ENCODE measurements at regions not wholly inside any gene's neighbourhood (a gene's known extent, or its start where the extent isn't known, plus 50 kb on each side); places are given as distances from the start of the nearest gene placed in this dataset.

GRCh38 chr2:18425210-18425703 is 135.2 kb downstream of the RDH14 start:
- Histone ChIP-seq H3K4me3 (no peak overlapping the region), H3K4me1 (replicated peaks; ENCODE audit: insufficient read depth) (no peaks in the 10 kb centered on the region), H3K36me3 (ENCODE audit: low read depth) (no peaks in the 10 kb centered on the region), H3K4me2 (no peak overlapping the region), H3K9me2 (ENCODE audit: insufficient read depth) (no peaks in the 10 kb centered on the region; the same call in 1 of the 2 replicates), H3F3A (ENCODE audit: insufficient read depth, low read depth) (no peaks in the 10 kb centered on the region), H2AFZ (no peak overlapping the region), H3K79me2 (ENCODE audit: low read depth) (no peaks in the 10 kb centered on the region), H3K9me3 (ENCODE audit: insufficient read depth, low read depth) (no peaks in the 10 kb centered on the region), H3K27me3 (ENCODE audit: insufficient read depth, low read depth) (no peaks in the 10 kb centered on the region), H3K27ac (no peak overlapping the region), H4K20me1 (ENCODE audit: insufficient read depth) (no peaks in the 10 kb centered on the region)
- POLR2A ChIA-PET (ENCODE audit: unreplicated experiment): no interaction called here
- no peak for DNase-seq
- BruUV-seq (replicated peaks): no TSS peak
- intact Hi-C loops (cut with micrococcal nuclease; ENCODE audit: unreplicated experiment): no loop called here
- CTCF ChIA-PET: no interaction called here
- TF ChIP-seq CTCF (conservative IDR thresholded peaks at IDR 0.05) (no peak), EZH2 (IDR thresholded peaks at IDR 0.05; ENCODE audit: low read depth) (no peak)

DNA sequence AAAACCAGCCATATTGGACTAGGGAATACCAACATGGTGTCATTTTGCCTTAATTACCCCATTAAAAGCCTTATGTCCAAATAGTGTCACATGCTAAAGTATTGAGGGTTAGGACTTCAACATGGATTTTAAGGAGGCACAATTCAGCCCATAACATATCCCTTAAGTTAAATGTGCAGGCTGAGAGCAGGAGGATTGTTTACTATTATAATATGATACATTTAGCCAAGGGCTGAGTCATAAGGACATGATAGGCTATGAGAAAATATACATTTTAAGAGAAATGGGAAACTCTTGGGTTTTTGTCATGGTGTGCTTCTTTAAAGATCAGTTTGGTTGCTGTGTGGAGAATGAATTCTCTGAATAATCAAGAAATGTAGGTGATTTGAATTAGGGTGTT is 136.8 kb downstream of the RDH14 start:
- CTCF ChIA-PET: no interaction called here

GRCh38 chr2:18422432-18423165 is 137.9 kb downstream of the RDH14 start:
- no peak overlapping the region for H2AFZ ChIP-seq
- no peaks in the 10 kb centered on the region; the same call in 1 of the 2 replicates for H3K9me2 ChIP-seq (ENCODE audit: insufficient read depth)
- intact Hi-C loops (cut with micrococcal nuclease; ENCODE audit: unreplicated experiment): no loop called here
- TF ChIP-seq EZH2 (IDR thresholded peaks at IDR 0.05; ENCODE audit: low read depth): no peak
- TF ChIP-seq CTCF (conservative IDR thresholded peaks at IDR 0.05): no peak
- no peaks in the 10 kb centered on the region for H3F3A ChIP-seq (ENCODE audit: insufficient read depth, low read depth)
- no TSS peak for BruUV-seq (replicated peaks)
- no peaks in the 10 kb centered on the region for H3K36me3 ChIP-seq (ENCODE audit: low read depth)
- H3K27me3 ChIP-seq (ENCODE audit: insufficient read depth, low read depth): no peaks in the 10 kb centered on the region
- no peak overlapping the region for H3K4me3 ChIP-seq
- ChIA-PET POLR2A (ENCODE audit: unreplicated experiment) (interaction anchor here (0.5 to 0.7 kb wide), 2 partner anchors 348 to 1927 kb away, joined by 3 to 10 read pairs; no protein-coding TSS in a partner anchor), CTCF (no interaction called here)
- no peak overlapping the region for H3K27ac ChIP-seq
- H3K4me2 ChIP-seq: no peak overlapping the region
- no peaks in the 10 kb centered on the region for H4K20me1 ChIP-seq (ENCODE audit: insufficient read depth)
- H3K9me3 ChIP-seq (ENCODE audit: insufficient read depth, low read depth): no peaks in the 10 kb centered on the region
- no peaks in the 10 kb centered on the region for H3K79me2 ChIP-seq (ENCODE audit: low read depth)
- DNase-seq: no peak
- no peaks in the 10 kb centered on the region for H3K4me1 ChIP-seq (replicated peaks; ENCODE audit: insufficient read depth)

More for the DNA sequence above, 136.8 kb downstream of the RDH14 start:
- Histone ChIP-seq H3K36me3 (ENCODE audit: low read depth) (no peaks in the 10 kb centered on the region), H3K79me2 (ENCODE audit: low read depth) (no peaks in the 10 kb centered on the region), H4K20me1 (ENCODE audit: insufficient read depth) (no peaks in the 10 kb centered on the region), H3F3A (ENCODE audit: insufficient read depth, low read depth) (no peaks in the 10 kb centered on the region), H3K9me3 (ENCODE audit: insufficient read depth, low read depth) (no peaks in the 10 kb centered on the region), H3K27me3 (ENCODE audit: insufficient read depth, low read depth) (no peaks in the 10 kb centered on the region), H3K27ac (no peak overlapping the region), H3K4me2 (no peak overlapping the region), H3K9me2 (ENCODE audit: insufficient read depth) (no peaks in the 10 kb centered on the region; the same call in 1 of the 2 replicates), H3K4me3 (no peak overlapping the region), H3K4me1 (replicated peaks; ENCODE audit: insufficient read depth) (no peaks in the 10 kb centered on the region), H2AFZ (no peak overlapping the region)
- POLR2A ChIA-PET (ENCODE audit: unreplicated experiment): no interaction called here
- BruUV-seq (replicated peaks): no TSS peak
- intact Hi-C loops (cut with micrococcal nuclease; ENCODE audit: unreplicated experiment): loop anchor here (1.0 kb wide), 1 partner anchor 23 kb away; no protein-coding TSS in a partner anchor
- no peak for TF ChIP-seq EZH2 (IDR thresholded peaks at IDR 0.05; ENCODE audit: low read depth)
- TF ChIP-seq CTCF (conservative IDR thresholded peaks at IDR 0.05): no peak
- no peak for DNase-seq

All from PC-9 (cell line).